PC-3 (cell line): ENCODE measurements at regions not wholly inside any gene's neighbourhood (a gene's known extent, or its start where the extent isn't known, plus 50 kb on each side); places are given as distances from the start of the nearest gene placed in this dataset.

Experiments used
- ATAC-seq: fragments of 200-7000 bp; cut with Tn5 transposase; 2 replicates; pipeline ENCODE4 v1.9.1; 2020; ENCODE audit warnings: mild to moderate bottlenecking, moderate library complexity
- BruUV-seq: library from RNA; stranded (reverse); fragments of 400-500 nt; replicated peaks from 2 replicates; lab custom pipeline; 2021; lab: Mats Ljungman, UMichigan
- CTCF ChIA-PET: fragments of 300-600 bp; sonication (Branson Sonifier 250); formaldehyde crosslinking; loops from one replicate; lab custom pipeline; 2022; ENCODE audit warnings: antibody characterized with exemption; lab: Charles Lee
- POLR2A ChIA-PET: fragments of 300-600 bp; sonication (Branson Sonifier 250); formaldehyde crosslinking; loops from one replicate; lab custom pipeline; 2022; ENCODE audit warnings: antibody characterized with exemption; ENCODE audit not compliant: unreplicated experiment; lab: Charles Lee
- DNase-seq: peaks from one replicate; pipeline ENCODE4 v3.0.0-alpha.2; 2015
- H2AFZ ChIP-seq: fragments of 300-600 bp; sonication (generic); 2 replicates; pipeline ENCODE4 v1.6.0; 2016; ENCODE audit warnings: antibody characterized with exemption, low read length
- H3F3A ChIP-seq: fragments of 300-600 bp; sonication (generic); one replicate; pipeline ENCODE4 v1.6.0; 2017; ENCODE audit warnings: antibody characterized with exemption, low read length, control low read depth, mild to moderate bottlenecking; ENCODE audit not compliant: unreplicated experiment
- H3K27ac ChIP-seq: fragments of 300-600 bp; sonication (generic); 2 replicates; pipeline ENCODE4 v1.5.1; 2016; ENCODE audit warnings: mild to moderate bottlenecking, low read length
- H3K27me3 ChIP-seq: fragments of 300-600 bp; sonication (generic); 2 replicates; pipeline ENCODE4 v1.6.1; 2016; ENCODE audit warnings: low read length, mixed read lengths
- H3K36me3 ChIP-seq: fragments of 300-600 bp; sonication (generic); 2 replicates; pipeline ENCODE4 v1.6.1; 2016; ENCODE audit warnings: low read depth, mixed run types, low read length, mixed read lengths
- H3K4me1 ChIP-seq: fragments of 300-600 bp; sonication (generic); 2 replicates; pipeline ENCODE4 v1.5.1; 2016; ENCODE audit warnings: low read length; ENCODE audit not compliant: insufficient read depth
- H3K4me2 ChIP-seq: fragments of 300-600 bp; sonication (generic); 2 replicates; pipeline ENCODE4 v1.6.0; 2016; ENCODE audit warnings: low read length
- H3K4me3 ChIP-seq: fragments of 300-600 bp; sonication (generic); 2 replicates; pipeline ENCODE4 v1.5.1; 2016; ENCODE audit warnings: mild to moderate bottlenecking, low read length, mixed read lengths
- H3K79me2 ChIP-seq: fragments of 300-600 bp; sonication (generic); 2 replicates; pipeline ENCODE4 v1.6.1; 2017; ENCODE audit warnings: low read length, mixed read lengths
- H3K9ac ChIP-seq: fragments of 300-600 bp; sonication (generic); 2 replicates; pipeline ENCODE4 v1.6.0; 2016; ENCODE audit warnings: mild to moderate bottlenecking, low read length
- H3K9me2 ChIP-seq: fragments of 300-600 bp; sonication (generic); replicated peaks from 2 replicates; pipeline ENCODE4 v1.6.1; 2016; ENCODE audit warnings: mixed run types, low read length, mixed read lengths
- H3K9me3 ChIP-seq: fragments of 300-600 bp; sonication (generic); 2 replicates; pipeline ENCODE4 v1.6.1; 2016; ENCODE audit warnings: low read length, mixed read lengths
- H4K20me1 ChIP-seq: fragments of 300-600 bp; sonication (generic); 2 replicates; pipeline ENCODE4 v1.6.1; 2016; ENCODE audit warnings: low read length, mixed read lengths
- EZH2 ChIP-seq: fragments of 300-600 bp; sonication (generic); IDR thresholded peaks from one replicate; pipeline ENCODE4 v1.6.1; 2017; ENCODE audit warnings: antibody characterized with exemption, mild to moderate bottlenecking, low read length; ENCODE audit not compliant: unreplicated experiment
- EZH2phosphoT487 ChIP-seq: fragments of 300-600 bp; sonication (generic); IDR thresholded peaks from 2 replicates; pipeline ENCODE4 v1.6.1; 2018; ENCODE audit warnings: mild to moderate bottlenecking, antibody characterized with exemption, low read length, borderline replicate concordance
- intact Hi-C: fragments of 100-400 bp; cut with micrococcal nuclease; formaldehyde crosslinking; loops from 2 replicates; pipeline ENCODE4 v1.9.0; 2023
- TF ChIP-seq, protein P1 (sequence below): fragments of 300-600 bp; sonication (generic); conservative IDR thresholded peaks from 2 replicates; pipeline ENCODE4 v1.5.1; 2017; ENCODE audit warnings: antibody characterized with exemption, low read depth, mild to moderate bottlenecking, low read length

DNA sequence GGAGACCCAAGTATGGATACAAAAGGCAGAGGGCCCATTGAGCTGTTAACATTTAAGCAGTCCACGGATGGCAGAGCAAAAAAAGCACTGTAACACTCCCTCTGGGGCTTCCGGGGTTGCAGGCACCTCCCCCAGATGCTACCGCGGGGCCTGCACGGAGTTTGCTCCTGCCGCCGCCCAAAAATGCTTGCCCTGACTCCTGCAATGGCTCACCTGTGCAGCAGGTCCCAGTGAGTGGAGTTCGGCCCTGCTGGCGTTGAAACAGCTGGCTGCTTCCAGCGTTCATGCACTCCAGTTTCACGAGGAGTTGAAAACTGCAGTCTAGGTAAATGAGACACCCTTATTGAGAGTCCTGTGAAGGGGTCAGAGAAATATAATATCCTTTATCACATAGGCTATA is 832.8 kb downstream of the NCAM2 start:
- no peak overlapping the region for H2AFZ ChIP-seq
- H3K27ac ChIP-seq = no peak overlapping the region
- H3K4me3 ChIP-seq = no peak overlapping the region
- no peaks in the 10 kb centered on the region for H4K20me1 ChIP-seq
- DNase-seq (no peak), ATAC-seq (no peak)
- H3K9me3 ChIP-seq = 0 out of 2 replicates have a peak, but pooled peaks cover 8% of the 10 kb centered on the region
- POLR2A ChIA-PET = no interaction called here
- H3F3A ChIP-seq = no peaks in the 10 kb centered on the region
- H3K4me2 ChIP-seq = no peak overlapping the region
- no peaks in the 10 kb centered on the region for H3K79me2 ChIP-seq
- CTCF ChIA-PET = no interaction called here
- no peak overlapping the region for H3K9ac ChIP-seq
- BruUV-seq = no TSS peak
- TF ChIP-seq, protein P1, sequence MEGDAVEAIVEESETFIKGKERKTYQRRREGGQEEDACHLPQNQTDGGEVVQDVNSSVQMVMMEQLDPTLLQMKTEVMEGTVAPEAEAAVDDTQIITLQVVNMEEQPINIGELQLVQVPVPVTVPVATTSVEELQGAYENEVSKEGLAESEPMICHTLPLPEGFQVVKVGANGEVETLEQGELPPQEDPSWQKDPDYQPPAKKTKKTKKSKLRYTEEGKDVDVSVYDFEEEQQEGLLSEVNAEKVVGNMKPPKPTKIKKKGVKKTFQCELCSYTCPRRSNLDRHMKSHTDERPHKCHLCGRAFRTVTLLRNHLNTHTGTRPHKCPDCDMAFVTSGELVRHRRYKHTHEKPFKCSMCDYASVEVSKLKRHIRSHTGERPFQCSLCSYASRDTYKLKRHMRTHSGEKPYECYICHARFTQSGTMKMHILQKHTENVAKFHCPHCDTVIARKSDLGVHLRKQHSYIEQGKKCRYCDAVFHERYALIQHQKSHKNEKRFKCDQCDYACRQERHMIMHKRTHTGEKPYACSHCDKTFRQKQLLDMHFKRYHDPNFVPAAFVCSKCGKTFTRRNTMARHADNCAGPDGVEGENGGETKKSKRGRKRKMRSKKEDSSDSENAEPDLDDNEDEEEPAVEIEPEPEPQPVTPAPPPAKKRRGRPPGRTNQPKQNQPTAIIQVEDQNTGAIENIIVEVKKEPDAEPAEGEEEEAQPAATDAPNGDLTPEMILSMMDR = no peak
- TF ChIP-seq EZH2 (no peak), EZH2phosphoT487 (no peak)
- intact Hi-C loops = no loop called here
- H3K36me3 ChIP-seq = no peaks in the 10 kb centered on the region
- H3K27me3 ChIP-seq = no peaks in the 10 kb centered on the region
- H3K4me1 ChIP-seq = no peaks in the 10 kb centered on the region
- H3K9me2 ChIP-seq = no peaks in the 10 kb centered on the region

DNA sequence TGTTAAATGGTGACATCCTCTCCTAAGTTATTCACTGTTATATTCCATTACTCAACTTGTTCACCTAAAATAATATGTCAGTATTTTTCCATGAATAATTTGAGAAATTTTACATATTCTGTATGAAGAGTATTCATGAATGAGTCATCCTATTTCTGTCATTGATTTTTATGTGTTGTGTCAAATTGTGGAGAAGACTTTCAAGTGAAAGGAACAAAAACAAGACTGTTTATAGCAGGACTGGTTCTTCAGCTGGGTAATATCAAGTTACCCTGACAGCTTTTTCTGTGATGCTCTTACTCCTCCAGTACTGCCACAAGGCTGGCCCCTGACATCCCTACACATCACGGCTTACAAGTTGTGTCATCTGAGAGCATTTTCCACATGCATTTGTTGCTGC is 847.7 kb downstream of the NCAM2 start:
- ChIA-PET CTCF (no interaction called here), POLR2A (no interaction called here)
- Histone ChIP-seq H3K79me2 (no peaks in the 10 kb centered on the region), H3K9me3 (peaks cover 4% of the 10 kb centered on the region; the same call in 1 of the 2 replicates), H3K9ac (no peak overlapping the region), H3K4me1 (no peaks in the 10 kb centered on the region), H3K27me3 (no peaks in the 10 kb centered on the region), H3K36me3 (no peaks in the 10 kb centered on the region), H2AFZ (no peak overlapping the region), H3F3A (no peaks in the 10 kb centered on the region), H3K9me2 (no peaks in the 10 kb centered on the region), H3K4me3 (no peak overlapping the region), H3K4me2 (no peak overlapping the region), H3K27ac (no peak overlapping the region), H4K20me1 (no peaks in the 10 kb centered on the region)
- ATAC-seq = no peak
- no peak for DNase-seq
- TF ChIP-seq EZH2phosphoT487 (no peak), EZH2 (no peak)
- TF ChIP-seq, protein P1 = no peak
- BruUV-seq = no TSS peak
- intact Hi-C loops = no loop called here

DNA sequence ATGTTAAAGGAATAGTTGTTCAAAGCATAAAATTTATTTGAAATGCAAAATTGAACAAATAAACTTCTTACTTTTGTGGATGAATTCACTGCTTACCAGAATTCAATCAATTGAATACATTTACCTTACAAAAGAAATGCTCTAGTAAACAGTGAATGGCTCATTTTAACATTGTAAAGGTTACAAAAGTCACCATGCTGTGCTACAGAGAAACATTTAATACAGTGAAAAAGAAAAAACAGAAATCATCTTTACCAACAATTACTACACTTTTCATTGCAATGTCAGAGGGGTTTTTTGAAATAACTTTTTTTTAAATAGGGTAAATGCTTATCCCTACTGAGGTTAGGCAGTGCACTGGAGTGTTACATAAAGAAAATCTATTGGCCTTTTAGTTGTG is 853.0 kb downstream of the NCAM2 start:
- H3K4me3 ChIP-seq = no peak overlapping the region
- DNase-seq = no peak
- ATAC-seq = peak; percentile 30; the same call in 1 of the 2 replicates
- H3K9ac ChIP-seq = no peak overlapping the region
- H3F3A ChIP-seq = no peaks in the 10 kb centered on the region
- CTCF ChIA-PET = no interaction called here
- TF ChIP-seq, protein P1 = no peak
- TF ChIP-seq EZH2 (no peak), EZH2phosphoT487 (no peak)
- peak overlapping the region; percentile 4; the same call in 1 of the 2 replicates for H3K4me2 ChIP-seq
- peaks cover 4% of the 10 kb centered on the region for H3K9me3 ChIP-seq
- no TSS peak for BruUV-seq
- H4K20me1 ChIP-seq = no peaks in the 10 kb centered on the region
- H3K9me2 ChIP-seq = no peaks in the 10 kb centered on the region
- no peaks in the 10 kb centered on the region for H3K27me3 ChIP-seq
- POLR2A ChIA-PET = no interaction called here
- H2AFZ ChIP-seq = no peak overlapping the region
- intact Hi-C loops = loop anchor here (1.0 kb wide), 1 partner anchor 46 kb away; no protein-coding TSS in a partner anchor
- H3K79me2 ChIP-seq = no peaks in the 10 kb centered on the region
- H3K36me3 ChIP-seq = no peaks in the 10 kb centered on the region
- H3K27ac ChIP-seq = no peak overlapping the region; the same call in 1 of the 2 replicates
- 0 out of 2 replicates have a peak, but pooled peaks cover 4% of the 10 kb centered on the region for H3K4me1 ChIP-seq
